GM06990 (cell line): ENCODE measurements at regions not wholly inside any gene's neighbourhood (a gene's known extent, or its start where the extent isn't known, plus 50 kb on each side); places are given as distances from the start of the nearest gene placed in this dataset.

ENCODE experiments used
- DNase-seq: peaks from one replicate; pipeline ENCODE4 v3.0.0-alpha.2; 2011; ENCODE audit not compliant: insufficient read length; ENCODE audit errors: extremely low read depth
- H3K27me3 ChIP-seq: replicated peaks from 2 replicates; pipeline ENCODE4 v1.6.0; 2011; ENCODE audit warnings: low read length; ENCODE audit not compliant: control insufficient read depth, insufficient read depth
- H3K36me3 ChIP-seq: 2 replicates; pipeline ENCODE4 v1.5.1; 2011; ENCODE audit warnings: low read length; ENCODE audit not compliant: control insufficient read depth, insufficient read depth
- H3K4me3 ChIP-seq: replicated peaks from 2 replicates; pipeline ENCODE4 v1.5.1; 2011; ENCODE audit warnings: low read depth, mild to moderate bottlenecking, control low read depth, low read length
- TF ChIP-seq, protein P1 (sequence below): IDR thresholded peaks from 2 replicates; pipeline ENCODE4 v1.5.1; 2011; ENCODE audit warnings: low read length, control low read depth, mild to moderate bottlenecking, inconsistent platforms; ENCODE audit not compliant: insufficient read depth, poor library complexity, severe bottlenecking

DNA sequence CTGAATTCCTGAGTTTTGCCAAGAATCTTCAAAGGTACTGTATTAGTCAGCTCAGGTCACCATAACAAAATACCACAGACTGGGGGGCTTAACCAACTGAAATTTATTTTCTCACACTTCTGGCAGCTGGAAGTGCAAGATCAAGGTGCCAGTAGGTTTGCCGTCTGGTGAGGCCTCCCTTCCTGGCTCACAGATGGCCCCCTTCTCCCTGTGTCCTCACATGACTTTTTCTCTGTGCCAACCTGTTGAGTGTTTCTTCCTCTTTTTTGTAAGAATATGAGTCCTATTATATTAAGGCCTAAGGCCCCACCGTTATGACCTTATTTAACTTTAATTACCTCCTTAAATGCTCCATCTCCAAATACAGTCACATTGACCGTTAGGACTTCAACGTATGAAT is 156.1 kb upstream of the KIF2A start:
- TF ChIP-seq, protein P1, sequence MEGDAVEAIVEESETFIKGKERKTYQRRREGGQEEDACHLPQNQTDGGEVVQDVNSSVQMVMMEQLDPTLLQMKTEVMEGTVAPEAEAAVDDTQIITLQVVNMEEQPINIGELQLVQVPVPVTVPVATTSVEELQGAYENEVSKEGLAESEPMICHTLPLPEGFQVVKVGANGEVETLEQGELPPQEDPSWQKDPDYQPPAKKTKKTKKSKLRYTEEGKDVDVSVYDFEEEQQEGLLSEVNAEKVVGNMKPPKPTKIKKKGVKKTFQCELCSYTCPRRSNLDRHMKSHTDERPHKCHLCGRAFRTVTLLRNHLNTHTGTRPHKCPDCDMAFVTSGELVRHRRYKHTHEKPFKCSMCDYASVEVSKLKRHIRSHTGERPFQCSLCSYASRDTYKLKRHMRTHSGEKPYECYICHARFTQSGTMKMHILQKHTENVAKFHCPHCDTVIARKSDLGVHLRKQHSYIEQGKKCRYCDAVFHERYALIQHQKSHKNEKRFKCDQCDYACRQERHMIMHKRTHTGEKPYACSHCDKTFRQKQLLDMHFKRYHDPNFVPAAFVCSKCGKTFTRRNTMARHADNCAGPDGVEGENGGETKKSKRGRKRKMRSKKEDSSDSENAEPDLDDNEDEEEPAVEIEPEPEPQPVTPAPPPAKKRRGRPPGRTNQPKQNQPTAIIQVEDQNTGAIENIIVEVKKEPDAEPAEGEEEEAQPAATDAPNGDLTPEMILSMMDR, result no peak
- Histone ChIP-seq H3K4me3 (no peak overlapping the region), H3K36me3 (no peaks in the 10 kb centered on the region), H3K27me3 (no peaks in the 10 kb centered on the region)
- no peak for DNase-seq

DNA sequence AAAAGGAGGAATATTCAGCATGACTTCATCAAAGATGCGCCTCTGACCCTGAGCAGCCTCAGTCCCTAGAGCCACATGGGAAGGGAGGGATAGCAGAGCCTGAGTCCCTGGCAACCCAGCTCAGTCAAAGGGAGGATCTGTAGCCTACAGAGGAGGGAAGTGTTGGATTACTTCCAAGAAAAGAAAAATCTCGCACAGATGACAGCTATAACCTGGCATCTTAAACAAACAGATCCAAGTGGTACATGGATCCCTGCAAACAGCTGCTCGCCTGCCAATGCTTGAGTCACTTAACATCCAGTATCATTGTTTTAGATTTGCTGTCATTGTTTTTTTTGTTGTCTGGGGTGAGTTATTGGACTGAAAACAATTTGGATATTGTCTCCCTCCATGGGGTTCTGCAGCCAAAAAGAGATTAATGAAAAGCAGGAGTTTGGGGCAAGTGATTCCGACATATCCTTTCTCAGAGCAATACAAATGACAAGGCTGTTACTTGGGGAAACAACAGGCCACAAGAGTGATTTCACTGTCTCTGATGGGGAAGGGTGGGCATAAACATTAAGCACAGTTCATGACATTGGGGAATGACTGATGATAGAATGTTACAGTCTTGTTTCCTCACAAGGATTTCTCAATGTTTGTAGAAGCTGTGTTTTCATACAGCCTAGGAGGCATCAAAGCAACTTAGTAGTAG is 153.5 kb upstream of the KIF2A start:
- DNase-seq, result no peak
- Histone ChIP-seq H3K27me3 (no peaks in the 10 kb centered on the region), H3K4me3 (no peak overlapping the region), H3K36me3 (no peaks in the 10 kb centered on the region)
- TF ChIP-seq, protein P1, result no peak

DNA sequence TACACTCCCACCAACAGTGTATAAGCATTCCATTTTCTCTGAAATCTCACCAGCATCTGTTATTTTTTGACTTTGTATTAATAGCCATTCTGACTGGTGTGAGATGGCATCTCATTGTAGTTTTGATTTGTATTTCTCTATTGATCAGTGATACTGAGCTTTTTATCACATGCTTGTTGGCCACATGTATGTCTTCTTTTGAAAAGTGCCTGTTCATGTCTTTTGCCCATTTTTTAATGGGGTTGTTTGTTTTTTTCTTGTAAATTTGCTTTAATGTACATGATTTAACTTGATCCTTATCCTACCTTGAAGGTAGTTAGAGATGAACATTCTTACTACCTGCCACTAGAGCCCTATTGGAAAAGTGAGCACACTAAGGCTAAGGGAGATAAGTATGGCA is 151.2 kb upstream of the KIF2A start:
- TF ChIP-seq, protein P1, result no peak
- H3K27me3 ChIP-seq, result no peaks in the 10 kb centered on the region
- H3K36me3 ChIP-seq, result no peaks in the 10 kb centered on the region
- no peak for DNase-seq
- no peak overlapping the region for H3K4me3 ChIP-seq

DNA sequence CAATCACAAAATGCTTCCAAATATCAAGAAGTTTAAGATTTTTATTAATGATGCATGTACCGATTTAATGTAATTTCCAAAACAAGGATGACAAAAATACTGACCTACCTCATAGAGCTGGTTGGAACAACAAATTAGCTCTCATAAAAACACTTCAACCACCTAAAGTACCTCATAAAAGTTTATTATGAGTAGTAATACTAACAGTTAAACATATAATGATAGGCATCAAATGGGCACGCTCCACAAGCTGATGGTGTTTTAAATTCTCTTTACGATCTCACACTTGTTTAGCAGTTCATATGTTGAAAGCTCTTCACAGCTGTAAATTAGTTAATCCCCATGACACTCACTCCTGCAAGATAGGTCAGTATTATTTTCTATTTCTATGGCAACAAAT is 150.0 kb upstream of the KIF2A start:
- no peak overlapping the region for H3K4me3 ChIP-seq
- no peak for DNase-seq
- TF ChIP-seq, protein P1, result no peak
- H3K36me3 ChIP-seq, result no peaks in the 10 kb centered on the region
- no peaks in the 10 kb centered on the region for H3K27me3 ChIP-seq

DNA sequence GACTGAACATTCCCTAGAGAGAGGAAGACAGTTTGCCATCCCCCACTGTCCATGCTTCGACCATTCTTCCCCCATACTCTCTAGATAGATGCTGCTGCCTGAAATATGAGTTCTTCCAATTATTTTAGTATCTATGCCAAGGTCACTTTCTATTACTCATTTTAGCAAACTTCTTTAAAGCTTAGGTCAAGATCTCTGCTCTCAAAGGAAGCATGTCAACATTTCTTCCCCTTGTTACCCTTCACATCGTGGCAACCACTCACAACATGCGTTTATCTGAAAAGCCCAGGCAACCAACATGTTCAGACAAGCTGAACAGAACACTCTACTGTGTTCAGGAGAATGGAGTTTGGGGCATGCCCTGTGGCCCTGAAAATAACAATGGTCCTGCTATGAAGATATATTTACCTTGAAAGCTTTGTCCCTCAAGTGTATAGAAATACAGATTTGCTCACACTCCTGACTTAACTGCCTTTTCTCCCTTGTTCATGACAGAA is 138.4 kb upstream of the KIF2A start:
- H3K36me3 ChIP-seq, result no peaks in the 10 kb centered on the region
- DNase-seq, result no peak
- H3K4me3 ChIP-seq, result no peak overlapping the region
- TF ChIP-seq, protein P1, result no peak
- no peaks in the 10 kb centered on the region for H3K27me3 ChIP-seq
